NCI-H524 treated with DMSO at 0.1 percent for 48 hours (cell line): ENCODE measurements at regions not wholly inside any gene's neighbourhood (a gene's known extent, or its start where the extent isn't known, plus 50 kb on each side); places are given as distances from the start of the nearest gene placed in this dataset.
"Not testable (repeated sequence)": the region's sequence is repeated elsewhere in the genome, so short reads cannot be mapped to it uniquely, and the experiment has no call there.

Source experiments
- DNase-seq: peaks from one replicate; lab custom pipeline; 2025; lab: John Stamatoyannopoulos, UW

GRCh38 chr1:79304131-79304530 lies 297.6 kb upstream of the ADGRL4 start:
- no peak for DNase-seq

GRCh38 chr1:79303040-79303439 lies 296.5 kb upstream of the ADGRL4 start:
- no peak for DNase-seq

- no peak for DNase-seq
These were observed 295.9 kb upstream of the ADGRL4 start for GRCh38 chr1:79302380-79302930.

- DNase-seq, result no peak
These were observed 289.4 kb upstream of the ADGRL4 start for GRCh38 chr1:79295967-79296366.

- DNase-seq, result no peak
These were observed 287.1 kb upstream of the ADGRL4 start for GRCh38 chr1:79293611-79294010.

GRCh38 chr1:79290927-79291474 lies 284.5 kb upstream of the ADGRL4 start:
- DNase-seq, result no peak

GRCh38 chr1:79287982-79288381 lies 281.5 kb upstream of the ADGRL4 start:
- DNase-seq, result no peak

- no peak for DNase-seq
These were observed 279.1 kb upstream of the ADGRL4 start for GRCh38 chr1:79285667-79286066.

- DNase-seq, result no peak
These were observed 276.9 kb upstream of the ADGRL4 start for GRCh38 chr1:79283451-79283850.

GRCh38 chr1:79281442-79281841 lies 274.9 kb upstream of the ADGRL4 start:
- no peak for DNase-seq

GRCh38 chr1:79271759-79272158 lies 265.2 kb upstream of the ADGRL4 start:
- DNase-seq, result no peak

GRCh38 chr1:79264975-79265818 lies 258.7 kb upstream of the ADGRL4 start:
- no peak for DNase-seq

- no peak for DNase-seq
These were observed 257.8 kb upstream of the ADGRL4 start for GRCh38 chr1:79264285-79264684.

GRCh38 chr1:79262745-79263258 lies 256.3 kb upstream of the ADGRL4 start:
- DNase-seq, result no peak

GRCh38 chr1:79259390-79260336 lies 253.1 kb upstream of the ADGRL4 start:
- DNase-seq, result no peak

GRCh38 chr1:79255421-79255820 lies 248.9 kb upstream of the ADGRL4 start:
- no peak for DNase-seq

GRCh38 chr1:79252598-79252997 lies 246.1 kb upstream of the ADGRL4 start:
- no peak for DNase-seq

GRCh38 chr1:79239840-79240239 lies 233.3 kb upstream of the ADGRL4 start:
- DNase-seq, result no peak

GRCh38 chr1:79235301-79236002 lies 228.9 kb upstream of the ADGRL4 start:
- DNase-seq, result no peak

- no peak for DNase-seq
These were observed 226.3 kb upstream of the ADGRL4 start for GRCh38 chr1:79232818-79233217.

GRCh38 chr1:79230751-79231150 lies 224.2 kb upstream of the ADGRL4 start:
- not testable (repeated sequence) for DNase-seq
